ENCODE measurements at regions not wholly inside any gene's neighbourhood (a gene's known extent, or its start where the extent isn't known, plus 50 kb on each side); places are given as distances from the start of the nearest gene placed in this dataset.

DNA sequence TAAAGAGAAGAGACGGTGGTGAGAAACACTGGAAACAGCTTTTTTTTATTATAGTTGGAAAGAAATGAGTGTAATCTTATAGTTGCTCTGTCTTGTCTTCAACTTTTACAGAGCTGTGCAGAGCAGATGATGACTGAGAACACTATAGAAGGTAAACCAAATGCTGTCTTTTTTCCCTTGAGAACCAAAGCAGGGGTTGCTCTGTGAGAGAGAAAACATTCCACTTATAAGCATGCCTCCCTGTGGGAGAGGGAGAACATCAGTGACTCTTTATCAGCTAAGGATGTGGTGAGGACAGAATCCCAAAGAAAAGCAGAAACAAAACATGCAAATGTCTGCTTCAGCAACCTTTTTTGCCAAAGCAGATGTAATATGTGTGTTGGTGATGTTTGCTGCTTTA is 179.3 kb upstream of the HDDC2 start:
- TF ChIP-seq, protein P1, sequence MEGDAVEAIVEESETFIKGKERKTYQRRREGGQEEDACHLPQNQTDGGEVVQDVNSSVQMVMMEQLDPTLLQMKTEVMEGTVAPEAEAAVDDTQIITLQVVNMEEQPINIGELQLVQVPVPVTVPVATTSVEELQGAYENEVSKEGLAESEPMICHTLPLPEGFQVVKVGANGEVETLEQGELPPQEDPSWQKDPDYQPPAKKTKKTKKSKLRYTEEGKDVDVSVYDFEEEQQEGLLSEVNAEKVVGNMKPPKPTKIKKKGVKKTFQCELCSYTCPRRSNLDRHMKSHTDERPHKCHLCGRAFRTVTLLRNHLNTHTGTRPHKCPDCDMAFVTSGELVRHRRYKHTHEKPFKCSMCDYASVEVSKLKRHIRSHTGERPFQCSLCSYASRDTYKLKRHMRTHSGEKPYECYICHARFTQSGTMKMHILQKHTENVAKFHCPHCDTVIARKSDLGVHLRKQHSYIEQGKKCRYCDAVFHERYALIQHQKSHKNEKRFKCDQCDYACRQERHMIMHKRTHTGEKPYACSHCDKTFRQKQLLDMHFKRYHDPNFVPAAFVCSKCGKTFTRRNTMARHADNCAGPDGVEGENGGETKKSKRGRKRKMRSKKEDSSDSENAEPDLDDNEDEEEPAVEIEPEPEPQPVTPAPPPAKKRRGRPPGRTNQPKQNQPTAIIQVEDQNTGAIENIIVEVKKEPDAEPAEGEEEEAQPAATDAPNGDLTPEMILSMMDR (IDR thresholded peaks at IDR 0.05) = no peak
- TF ChIP-seq EP300 (IDR thresholded peaks at IDR 0.05; ENCODE audit: low read depth) (no peak), POLR2A (IDR thresholded peaks at IDR 0.05) (no peak), POLR2AphosphoS5 (IDR thresholded peaks at IDR 0.05) (no peak)

Data from transverse colon (tissue), 4 donors.